A549 (cell line): ENCODE measurements at regions not wholly inside any gene's neighbourhood (a gene's known extent, or its start where the extent isn't known, plus 50 kb on each side); places are given as distances from the start of the nearest gene placed in this dataset.

ENCODE experiments used
- ATAC-seq, 2 experiments: fragments of 200-7000 bp in 1 of 2; fragments of >200 bp in 1 of 2; cut with Nextera tagmentation in 1 of 2; cut with Tn5 transposase in 1 of 2; 3 replicates each; pipeline versions ENCODE4 v1.8.0 to v1.9.1; 2018 to 2020; ENCODE audit warnings: mild to moderate bottlenecking in 1 of 2, moderate library complexity in 1 of 2
- CTCF ChIA-PET: fragments of 300-600 bp; sonication (Branson Sonifier 250); formaldehyde crosslinking; extraction: SDS; loops from one replicate; lab custom pipeline; 2021; ENCODE audit warnings: antibody characterized with exemption, inconsistent platforms; lab: Yijun Ruan, JAX
- POLR2A ChIA-PET: fragments of 350-600 bp; formaldehyde crosslinking; extraction: SDS; loops from one replicate; lab custom pipeline; 2021; ENCODE audit warnings: antibody characterized with exemption, inconsistent platforms; lab: Yijun Ruan, JAX
- DNase-seq, 2 experiments: peaks; one replicate each; pipeline versions ENCODE4 v3.0.0 to v3.0.0-alpha.2; 2011 to 2016; ENCODE audit warnings: low read depth in 1 of 2, low spot score in 1 of 2
- FAIRE-seq: peaks from 2 replicates; lab custom pipeline; 2011; peaks lifted over from hg19 to GRCh38; lab: Jason Lieb, UNC
- H3K27ac ChIP-seq, 2 experiments: fragments of >200 bp; sonication (Bioruptor Twin); formaldehyde crosslinking; 3 replicates each; pipeline ENCODE4 v1.5.1; 2016 to 2017
- H3K4me1 ChIP-seq: fragments of >200 bp; sonication (Bioruptor Twin); formaldehyde crosslinking; 3 replicates; pipeline ENCODE4 v1.6.1; 2016
- H3K4me2 ChIP-seq: fragments of >200 bp; sonication (Bioruptor Twin); formaldehyde crosslinking; 3 replicates; pipeline ENCODE4 v1.6.1; 2016
- H3K4me3 ChIP-seq: fragments of >200 bp; sonication (Bioruptor Twin); formaldehyde crosslinking; 3 replicates; pipeline ENCODE4 v1.5.1; 2016
- H3K9me3 ChIP-seq: fragments of >200 bp; sonication (Bioruptor Twin); formaldehyde crosslinking; 3 replicates; pipeline ENCODE4 v1.6.1; 2016
- BCL3 ChIP-seq: fragments of >200 bp; sonication (Bioruptor Twin); formaldehyde crosslinking; IDR thresholded peaks from 3 replicates; pipeline ENCODE4 v1.6.1; 2016
- CBX2 ChIP-seq: fragments of 200-600 bp; sonication (generic); IDR thresholded peaks from 2 replicates; pipeline ENCODE4 v1.6.1; 2016; ENCODE audit warnings: low read depth, mild to moderate bottlenecking, borderline replicate concordance
- CBX8 ChIP-seq: fragments of 200-600 bp; sonication (generic); IDR thresholded peaks from 2 replicates; pipeline ENCODE4 v1.6.1; 2016
- CEBPB ChIP-seq, 2 experiments: fragments of >200 bp in 1 of 2; sonication (Bioruptor Twin) in 1 of 2; formaldehyde crosslinking in 1 of 2; IDR thresholded peaks; 2 replicates each; pipeline ENCODE4 v1.6.1; 2012 to 2016
- EHF ChIP-seq: fragments of 250-450 bp; sonication (Bioruptor Pico); IDR thresholded peaks from 2 replicates; pipeline ENCODE4 v1.5.0; 2020; ENCODE audit warnings: mild to moderate bottlenecking
- FOSB ChIP-seq: fragments of 250-450 bp; sonication (Bioruptor Pico); IDR thresholded peaks from 2 replicates; pipeline ENCODE4 v1.5.0; 2020; ENCODE audit warnings: mild to moderate bottlenecking, moderate library complexity
- GATA3 ChIP-seq: IDR thresholded peaks from 2 replicates; pipeline ENCODE4 v1.6.1; 2012; ENCODE audit warnings: borderline replicate concordance
- HOXA7 ChIP-seq: fragments of 250-450 bp; sonication (Bioruptor Pico); IDR thresholded peaks from 2 replicates; pipeline ENCODE4 v1.5.0; 2020; ENCODE audit warnings: mild to moderate bottlenecking, moderate library complexity
- HOXB13 ChIP-seq: fragments of 250-450 bp; sonication (Bioruptor Pico); IDR thresholded peaks from 2 replicates; pipeline ENCODE4 v1.5.0; 2020; ENCODE audit warnings: low read depth, mild to moderate bottlenecking, moderate library complexity
- JUNB ChIP-seq: fragments of >200 bp; sonication (Bioruptor Twin); formaldehyde crosslinking; IDR thresholded peaks from 2 replicates; pipeline ENCODE4 v1.6.1; 2016
- KDM1A ChIP-seq: fragments of 200-600 bp; sonication (generic); IDR thresholded peaks from 2 replicates; pipeline ENCODE4 v1.6.1; 2016; ENCODE audit warnings: low read depth, mild to moderate bottlenecking
- MAZ ChIP-seq: fragments of 150-350 bp; IDR thresholded peaks from 2 replicates; pipeline ENCODE4 v1.6.1; 2014; ENCODE audit warnings: antibody characterized with exemption, low read depth, low read length, borderline replicate concordance
- MYC ChIP-seq: IDR thresholded peaks from 2 replicates; pipeline ENCODE4 v1.6.1; 2012; ENCODE audit warnings: mild to moderate bottlenecking, inconsistent platforms, low read length, improper control_type of control experiment, borderline replicate concordance
- POLR2A ChIP-seq: IDR thresholded peaks from 2 replicates; pipeline ENCODE4 v1.6.1; 2012; ENCODE audit warnings: mild to moderate bottlenecking, low read length
- POLR2AphosphoS2 ChIP-seq: conservative IDR thresholded peaks from 2 replicates; pipeline ENCODE4 v1.6.1; 2012; ENCODE audit warnings: low read length, improper control_type of control experiment, inconsistent platforms
- RAD21 ChIP-seq, 2 experiments: fragments of >200 bp in 1 of 2; sonication (Bioruptor Twin) in 1 of 2; formaldehyde crosslinking in 1 of 2; IDR thresholded peaks in 1 of 2; conservative IDR thresholded peaks in 1 of 2; 2 replicates in 1 of 2; 3 replicates in 1 of 2; pipeline ENCODE4 v1.6.1; 2012 to 2018; ENCODE audit warnings: inconsistent platforms in 1 of 2
- RARB ChIP-seq: fragments of 250-450 bp; sonication (Bioruptor Pico); IDR thresholded peaks from 2 replicates; pipeline ENCODE4 v1.8.0; 2021; ENCODE audit warnings: mild to moderate bottlenecking, moderate library complexity
- RCOR1 ChIP-seq: fragments of 150-350 bp; IDR thresholded peaks from 2 replicates; pipeline ENCODE4 v1.6.1; 2014; ENCODE audit warnings: antibody characterized with exemption, low read length, low read depth
- RFX5 ChIP-seq: fragments of 450-650 bp; IDR thresholded peaks from 2 replicates; pipeline ENCODE4 v1.7.1; 2014; ENCODE audit warnings: antibody characterized with exemption, mild to moderate bottlenecking, moderate library complexity
- SREBF2 ChIP-seq: fragments of 450-650 bp; IDR thresholded peaks from 2 replicates; pipeline ENCODE4 v1.6.1; 2014; ENCODE audit warnings: mild to moderate bottlenecking, moderate library complexity
- ZFP36 ChIP-seq: fragments of 450-650 bp; IDR thresholded peaks from 2 replicates; pipeline ENCODE4 v1.6.1; 2014; ENCODE audit warnings: borderline replicate concordance; ENCODE audit not compliant: partially characterized antibody
- ZSCAN20 ChIP-seq: fragments of 250-450 bp; sonication (Bioruptor Pico); IDR thresholded peaks from 2 replicates; pipeline ENCODE4 v1.8.0; 2022; ENCODE audit warnings: mild to moderate bottlenecking, moderate library complexity
- WGBS: methylation state at CpG from one replicate; pipeline ENCODE4 v1.1.6; 2017; ENCODE audit errors: missing lambda C conversion rate; 5-methylcytosine and 5-hydroxymethylcytosine counted together
- TF ChIP-seq, protein P1 (sequence below): fragments of 200-600 bp; sonication (generic); IDR thresholded peaks from 2 replicates; pipeline ENCODE4 v1.6.1; 2016; ENCODE audit warnings: antibody characterized with exemption, mild to moderate bottlenecking, moderate library complexity
- TF ChIP-seq, protein P2 (sequence below): fragments of >200 bp; sonication (Bioruptor Twin); formaldehyde crosslinking; IDR thresholded peaks from 3 replicates; pipeline ENCODE4 v1.5.1; 2016

DNA sequence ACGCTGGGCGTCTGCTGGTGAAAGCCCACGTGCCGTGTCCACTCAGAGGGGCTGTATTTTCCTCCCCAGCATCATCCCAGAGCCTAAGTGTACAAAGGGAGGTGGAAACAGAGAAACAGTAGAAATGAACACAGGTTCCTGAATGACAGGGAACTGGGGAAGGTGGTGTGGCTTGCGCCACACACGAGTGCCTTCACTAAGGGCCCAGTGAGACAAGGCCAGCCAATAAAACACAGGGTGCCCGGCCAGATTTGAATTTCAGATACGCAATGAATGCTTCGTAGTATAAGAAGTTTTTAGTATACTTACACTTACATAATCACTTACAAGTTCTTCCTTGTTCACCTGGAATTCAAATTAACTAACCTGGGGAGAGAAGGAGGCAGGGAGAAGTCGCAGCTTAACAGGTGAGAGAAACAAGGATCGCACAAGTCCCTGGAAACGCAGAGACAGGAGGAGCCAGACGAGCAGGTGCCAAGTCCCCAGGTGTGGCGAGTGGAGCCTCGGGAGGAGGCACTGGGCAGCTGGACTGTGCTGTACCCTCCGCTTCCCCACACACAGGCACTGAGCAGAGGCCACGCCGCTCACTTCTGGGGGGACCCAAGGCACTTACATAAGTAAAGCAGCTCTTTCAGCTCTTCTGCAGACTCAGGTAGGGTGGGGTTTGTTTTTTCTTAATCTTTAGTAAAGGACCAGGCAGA, 105.2 kb upstream of the MGMT start:
- ATAC-seq (no peak), FAIRE-seq (no peak), DNase-seq (no peak)
- Histone ChIP-seq H3K4me3 (no peak overlapping the region), H3K4me2 (no peak overlapping the region), H3K27ac (no peak overlapping the region), H3K9me3 (no peaks in the 10 kb centered on the region), H3K4me1 (no peaks in the 10 kb centered on the region)
- POLR2A ChIA-PET: no interaction called here
- CTCF ChIA-PET: no interaction called here
- no peak for TF ChIP-seq BCL3
- no peak for TF ChIP-seq KDM1A
- no peak for TF ChIP-seq HOXA7 (CRISPR knock-in tag)
- no peak for TF ChIP-seq POLR2AphosphoS2
- TF ChIP-seq GATA3: no peak
- TF ChIP-seq HOXB13 (CRISPR knock-in tag): no peak
- TF ChIP-seq FOSB (CRISPR knock-in tag): no peak
- no peak for TF ChIP-seq SREBF2
- TF ChIP-seq, protein P1, sequence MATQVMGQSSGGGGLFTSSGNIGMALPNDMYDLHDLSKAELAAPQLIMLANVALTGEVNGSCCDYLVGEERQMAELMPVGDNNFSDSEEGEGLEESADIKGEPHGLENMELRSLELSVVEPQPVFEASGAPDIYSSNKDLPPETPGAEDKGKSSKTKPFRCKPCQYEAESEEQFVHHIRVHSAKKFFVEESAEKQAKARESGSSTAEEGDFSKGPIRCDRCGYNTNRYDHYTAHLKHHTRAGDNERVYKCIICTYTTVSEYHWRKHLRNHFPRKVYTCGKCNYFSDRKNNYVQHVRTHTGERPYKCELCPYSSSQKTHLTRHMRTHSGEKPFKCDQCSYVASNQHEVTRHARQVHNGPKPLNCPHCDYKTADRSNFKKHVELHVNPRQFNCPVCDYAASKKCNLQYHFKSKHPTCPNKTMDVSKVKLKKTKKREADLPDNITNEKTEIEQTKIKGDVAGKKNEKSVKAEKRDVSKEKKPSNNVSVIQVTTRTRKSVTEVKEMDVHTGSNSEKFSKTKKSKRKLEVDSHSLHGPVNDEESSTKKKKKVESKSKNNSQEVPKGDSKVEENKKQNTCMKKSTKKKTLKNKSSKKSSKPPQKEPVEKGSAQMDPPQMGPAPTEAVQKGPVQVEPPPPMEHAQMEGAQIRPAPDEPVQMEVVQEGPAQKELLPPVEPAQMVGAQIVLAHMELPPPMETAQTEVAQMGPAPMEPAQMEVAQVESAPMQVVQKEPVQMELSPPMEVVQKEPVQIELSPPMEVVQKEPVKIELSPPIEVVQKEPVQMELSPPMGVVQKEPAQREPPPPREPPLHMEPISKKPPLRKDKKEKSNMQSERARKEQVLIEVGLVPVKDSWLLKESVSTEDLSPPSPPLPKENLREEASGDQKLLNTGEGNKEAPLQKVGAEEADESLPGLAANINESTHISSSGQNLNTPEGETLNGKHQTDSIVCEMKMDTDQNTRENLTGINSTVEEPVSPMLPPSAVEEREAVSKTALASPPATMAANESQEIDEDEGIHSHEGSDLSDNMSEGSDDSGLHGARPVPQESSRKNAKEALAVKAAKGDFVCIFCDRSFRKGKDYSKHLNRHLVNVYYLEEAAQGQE: no peak
- no peak for TF ChIP-seq ZFP36
- no peak for TF ChIP-seq RAD21 (conservative IDR thresholded peaks at IDR 0.05 in 1 of 2, IDR thresholded peaks at IDR 0.05 in 1 of 2)
- no peak for TF ChIP-seq POLR2A
- TF ChIP-seq JUNB: no peak
- no peak for TF ChIP-seq ZSCAN20 (CRISPR knock-in tag)
- no peak for TF ChIP-seq RCOR1
- no peak for TF ChIP-seq MAZ
- WGBS: 17% methylated on average over 17 of the region's 18 CpGs

- Histone ChIP-seq H3K9me3 (no peaks in the 10 kb centered on the region), H3K4me3 (no peak overlapping the region), H3K27ac (no peak overlapping the region), H3K4me1 (no peaks in the 10 kb centered on the region), H3K4me2 (no peak overlapping the region)
- ChIA-PET CTCF (no interaction called here), POLR2A (no interaction called here)
- FAIRE-seq (no peak), ATAC-seq (no peak), DNase-seq (no peak)
- WGBS: 31% methylated on average over 6 of the region's 6 CpGs
- TF ChIP-seq RFX5: no peak
- no peak for TF ChIP-seq CBX8
- TF ChIP-seq, protein P2, sequence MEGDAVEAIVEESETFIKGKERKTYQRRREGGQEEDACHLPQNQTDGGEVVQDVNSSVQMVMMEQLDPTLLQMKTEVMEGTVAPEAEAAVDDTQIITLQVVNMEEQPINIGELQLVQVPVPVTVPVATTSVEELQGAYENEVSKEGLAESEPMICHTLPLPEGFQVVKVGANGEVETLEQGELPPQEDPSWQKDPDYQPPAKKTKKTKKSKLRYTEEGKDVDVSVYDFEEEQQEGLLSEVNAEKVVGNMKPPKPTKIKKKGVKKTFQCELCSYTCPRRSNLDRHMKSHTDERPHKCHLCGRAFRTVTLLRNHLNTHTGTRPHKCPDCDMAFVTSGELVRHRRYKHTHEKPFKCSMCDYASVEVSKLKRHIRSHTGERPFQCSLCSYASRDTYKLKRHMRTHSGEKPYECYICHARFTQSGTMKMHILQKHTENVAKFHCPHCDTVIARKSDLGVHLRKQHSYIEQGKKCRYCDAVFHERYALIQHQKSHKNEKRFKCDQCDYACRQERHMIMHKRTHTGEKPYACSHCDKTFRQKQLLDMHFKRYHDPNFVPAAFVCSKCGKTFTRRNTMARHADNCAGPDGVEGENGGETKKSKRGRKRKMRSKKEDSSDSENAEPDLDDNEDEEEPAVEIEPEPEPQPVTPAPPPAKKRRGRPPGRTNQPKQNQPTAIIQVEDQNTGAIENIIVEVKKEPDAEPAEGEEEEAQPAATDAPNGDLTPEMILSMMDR: no peak
- no peak for TF ChIP-seq CBX2
- TF ChIP-seq JUNB: no peak
- TF ChIP-seq MYC: no peak
- no peak for TF ChIP-seq HOXA7 (CRISPR knock-in tag)
- no peak for TF ChIP-seq GATA3
- TF ChIP-seq FOSB (CRISPR knock-in tag): no peak
- TF ChIP-seq EHF (CRISPR knock-in tag): no peak
- TF ChIP-seq CEBPB (IDR thresholded peaks at IDR 0.05): no peak
- no peak for TF ChIP-seq RARB
Measured at GRCh38 chr10:129364949-129365348, 102.1 kb upstream of the MGMT start.
